Globus pallidus (tissue), 1 donor: ENCODE measurements at regions not wholly inside any gene's neighbourhood (a gene's known extent, or its start where the extent isn't known, plus 50 kb on each side); places are given as distances from the start of the nearest gene placed in this dataset.

Source experiments
- DNase-seq: peaks from one replicate; pipeline ENCODE4 v3.0.0-alpha.2; 2015; ENCODE audit warnings: low spot score

DNA sequence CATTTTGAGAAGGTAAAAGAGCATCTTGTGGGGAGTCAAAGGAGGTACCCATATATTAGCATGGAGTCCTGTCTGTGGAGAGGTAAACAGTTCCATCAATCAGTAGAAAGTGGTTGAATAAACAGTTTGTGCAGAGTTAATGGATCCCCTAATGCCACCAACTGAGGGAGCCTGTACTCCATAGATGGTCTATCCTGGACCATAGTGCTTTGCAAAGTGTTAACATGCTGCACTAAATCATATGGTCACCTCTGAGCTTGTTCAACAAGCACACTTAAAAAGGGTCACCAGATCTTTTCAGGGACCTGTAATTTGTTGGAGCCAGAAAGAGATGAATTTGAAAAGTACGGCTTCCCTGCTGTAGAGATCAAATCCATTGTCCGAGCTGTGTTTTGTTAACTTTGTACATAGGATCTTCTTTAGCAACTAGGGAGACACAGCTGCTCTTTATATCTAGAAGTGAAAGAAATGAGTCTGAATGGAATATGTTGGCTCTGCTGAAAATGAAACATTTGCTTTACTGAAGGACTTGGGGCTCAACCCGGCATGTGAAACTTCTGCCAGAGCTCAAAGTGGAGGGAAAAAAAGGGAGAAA, 366.4 kb downstream of the ETNK1 start:
- no peak for DNase-seq

GRCh38 chr12:22993609-22994315, 368.8 kb downstream of the ETNK1 start:
- DNase-seq = no peak

DNA sequence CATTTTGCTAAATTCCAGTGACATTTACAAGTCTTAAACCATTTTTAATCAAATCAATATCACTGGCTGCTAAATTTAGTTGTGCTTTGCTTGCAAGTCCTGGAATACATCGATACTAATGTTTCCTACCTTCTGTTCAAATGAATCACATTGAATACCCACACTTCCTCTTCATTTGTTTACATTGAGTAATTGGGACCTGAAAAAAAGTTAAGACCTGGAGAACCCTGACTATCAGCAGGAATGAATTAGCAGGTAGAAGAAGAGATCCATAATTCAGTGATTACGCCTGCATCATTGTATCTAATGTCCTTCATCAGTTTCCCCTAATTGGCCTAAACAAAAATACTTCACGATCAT, 369.3 kb downstream of the ETNK1 start:
- no peak for DNase-seq

GRCh38 chr12:23001487-23001886, 376.5 kb downstream of the ETNK1 start:
- DNase-seq = no peak

DNA sequence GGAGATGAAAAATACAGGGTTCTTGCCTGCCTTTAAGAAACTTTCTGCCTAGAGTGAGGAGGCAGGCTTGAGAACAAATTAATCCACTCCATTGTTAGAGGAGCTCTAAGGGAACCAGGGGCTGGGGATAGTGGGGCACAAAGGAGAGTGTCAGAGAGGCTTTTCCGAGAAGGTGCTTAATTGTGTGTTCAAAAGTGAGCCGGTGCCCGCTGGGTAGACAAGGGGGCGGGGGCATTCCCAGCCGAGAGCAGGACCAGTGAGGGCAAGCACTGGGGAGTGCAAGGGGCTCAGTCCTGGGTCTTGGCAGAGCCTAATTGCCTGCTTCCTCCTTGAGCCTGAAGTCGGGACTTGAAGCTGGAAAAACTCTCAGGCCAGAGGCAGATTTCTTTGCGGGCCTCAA, 377.4 kb downstream of the ETNK1 start:
- no peak for DNase-seq

DNA sequence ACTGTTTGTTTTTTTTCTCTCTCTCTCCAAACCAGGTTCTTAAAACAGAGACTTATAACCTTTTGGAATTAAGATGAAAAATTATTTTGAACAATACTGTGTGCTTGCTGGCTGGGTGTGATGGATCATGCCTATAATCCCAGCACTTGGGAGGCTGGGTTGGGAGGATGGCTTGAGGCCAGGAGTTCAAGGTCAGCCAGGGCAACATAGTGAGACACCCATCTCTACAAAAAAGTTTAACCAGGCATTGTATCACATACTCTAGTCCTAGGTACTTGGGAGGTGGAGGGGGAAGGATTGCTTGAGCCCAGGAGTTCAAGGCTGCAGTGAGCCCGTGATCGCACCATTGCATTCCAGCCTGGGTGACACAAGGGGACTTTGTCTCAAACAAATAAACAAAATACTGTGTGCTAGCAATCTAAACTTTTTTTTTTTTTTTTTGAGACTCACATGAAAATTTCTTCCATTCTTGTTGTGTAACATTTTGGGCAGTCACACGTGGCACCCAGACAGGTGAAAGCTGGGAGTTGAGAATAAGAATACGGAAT, 379.6 kb downstream of the ETNK1 start:
- no peak for DNase-seq

DNA sequence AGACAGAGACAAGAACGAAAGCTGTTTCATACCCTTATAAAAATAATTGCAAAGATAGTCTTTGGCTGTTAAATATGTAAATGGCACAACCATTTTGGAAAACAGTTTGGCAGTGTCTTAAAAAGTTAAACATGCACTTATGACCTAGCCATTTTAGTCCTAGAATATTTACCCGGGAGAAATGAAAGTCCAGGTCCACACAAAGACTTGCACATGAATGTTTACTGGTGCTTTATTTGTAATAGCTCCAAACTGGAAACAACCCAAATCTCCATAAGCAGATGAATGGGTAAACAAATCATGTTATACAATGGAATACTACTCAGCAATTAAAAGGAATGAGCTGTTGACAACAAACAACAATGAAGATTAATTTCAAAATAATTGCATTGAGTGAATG, 380.4 kb downstream of the ETNK1 start:
- DNase-seq = no peak

DNA sequence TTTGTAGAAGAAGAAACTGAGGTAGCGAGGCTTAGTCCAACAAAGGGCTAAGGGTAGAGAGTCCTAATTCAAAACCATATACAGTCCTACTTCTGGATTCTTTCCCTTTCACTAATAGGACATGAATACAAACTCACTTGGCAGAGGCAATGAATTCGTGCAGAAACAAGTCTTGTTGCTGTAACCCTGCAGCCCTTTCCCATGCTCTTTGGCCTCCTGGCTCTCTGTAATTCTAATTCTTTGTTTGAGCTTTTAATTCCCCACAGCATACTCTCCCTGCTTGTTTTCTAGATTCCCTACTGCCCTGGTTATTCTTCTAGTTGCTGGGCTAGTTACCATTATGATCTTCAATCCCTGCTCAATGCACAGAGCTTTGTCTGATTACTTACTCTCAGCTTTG, 381.4 kb downstream of the ETNK1 start:
- DNase-seq = peak; percentile 2

GRCh38 chr12:23008623-23009022, 383.7 kb downstream of the ETNK1 start:
- DNase-seq = no peak

DNA sequence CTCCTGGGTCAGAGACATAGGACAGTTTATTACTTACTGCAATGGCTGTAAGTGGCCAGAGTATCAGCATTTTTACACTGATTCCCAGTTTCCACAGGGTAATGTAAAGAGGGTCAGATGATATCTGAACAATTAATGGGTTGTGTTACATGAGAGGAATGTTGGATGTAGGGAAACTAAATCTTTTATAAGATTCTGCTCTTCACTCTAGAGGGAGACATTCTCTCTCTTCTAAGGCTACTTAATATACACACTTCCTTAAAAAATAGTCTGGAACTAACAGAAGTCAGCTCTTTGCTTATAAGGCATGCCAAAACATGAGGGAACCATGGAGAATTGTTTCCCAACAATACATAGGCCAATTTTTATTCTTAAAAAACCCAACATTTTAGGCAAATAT, 389.8 kb downstream of the ETNK1 start:
- DNase-seq = no peak

DNA sequence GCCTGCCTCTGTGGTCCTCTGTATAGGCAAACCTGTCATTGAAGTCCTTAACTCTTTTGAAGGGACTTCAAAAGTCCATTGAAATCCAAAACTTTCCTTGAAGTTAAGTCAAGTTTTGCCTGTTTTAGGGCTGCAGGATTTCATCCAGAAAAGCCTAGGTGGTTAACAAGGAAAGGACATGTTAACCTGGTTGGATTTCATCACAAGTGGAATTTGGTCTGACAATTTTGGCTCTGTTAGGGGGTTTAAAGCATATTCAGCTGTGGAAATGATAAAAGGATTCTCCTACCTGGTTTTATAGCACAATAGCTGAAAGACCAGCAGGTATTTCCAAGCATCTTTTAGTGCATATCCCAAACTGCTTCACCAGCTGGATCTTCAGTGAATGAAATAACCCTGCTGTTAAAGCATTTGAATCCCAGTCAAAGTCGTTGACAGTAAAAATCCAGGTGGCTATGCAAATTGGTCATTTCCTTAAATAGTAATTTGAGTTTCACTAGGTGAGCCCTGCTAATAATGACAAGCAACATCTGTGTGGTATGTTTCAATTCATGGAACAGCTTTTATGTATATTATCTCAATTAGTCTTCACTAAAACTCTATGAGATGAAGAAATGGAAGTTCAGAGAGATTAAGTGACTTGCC, 400.5 kb downstream of the ETNK1 start:
- DNase-seq = no peak

DNA sequence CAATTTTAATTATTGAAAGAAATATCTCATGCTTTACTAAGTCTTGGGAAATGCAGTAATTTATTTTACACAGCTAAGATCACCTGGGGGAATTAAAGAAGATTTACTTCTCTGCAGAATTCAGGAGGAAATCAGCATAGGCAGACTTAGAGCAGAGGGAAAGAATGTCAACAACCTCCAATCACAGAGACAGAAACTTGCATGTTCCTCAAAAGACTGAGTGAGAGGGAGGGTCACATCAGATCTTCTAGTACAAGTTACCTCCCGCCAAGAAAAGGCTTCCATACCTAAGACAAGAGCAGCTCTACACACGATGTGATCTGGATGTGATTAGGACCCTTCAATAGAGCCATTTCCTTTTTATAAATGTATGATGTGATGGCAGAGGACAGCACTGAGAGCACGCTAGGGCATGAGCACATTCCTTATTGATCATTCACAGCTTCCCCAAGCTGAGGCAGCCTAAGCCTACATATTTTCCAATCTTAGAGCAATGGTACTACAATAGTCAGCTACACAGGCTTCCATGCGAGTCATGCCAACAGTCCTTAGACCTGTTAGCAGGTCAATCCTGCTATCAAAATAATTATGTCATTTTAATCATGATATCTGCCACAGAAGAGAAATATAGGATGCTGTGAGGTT, 403.3 kb downstream of the ETNK1 start:
- no peak for DNase-seq

DNA sequence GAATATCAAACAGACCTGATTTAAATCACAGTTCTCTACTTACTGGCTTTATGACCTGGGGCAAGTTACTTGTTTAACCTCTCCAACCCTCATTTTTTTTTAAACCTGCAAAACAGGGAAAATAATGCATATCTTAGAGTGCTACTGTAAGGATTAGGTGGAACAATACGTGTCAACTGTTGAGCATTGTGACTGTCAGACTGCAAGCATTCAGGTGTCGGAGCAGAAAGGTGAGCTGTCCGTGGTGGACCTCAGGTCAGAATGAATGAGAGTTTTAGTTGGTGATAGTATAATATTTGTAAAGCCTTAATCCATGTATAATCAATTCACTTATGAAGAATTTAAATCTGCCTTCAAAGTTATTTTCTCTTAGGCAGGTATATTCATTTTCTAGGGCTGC, 404.2 kb downstream of the ETNK1 start:
- no peak for DNase-seq

- DNase-seq = no peak
Measured at GRCh38 chr12:23039834-23040233, 414.9 kb downstream of the ETNK1 start.

DNA sequence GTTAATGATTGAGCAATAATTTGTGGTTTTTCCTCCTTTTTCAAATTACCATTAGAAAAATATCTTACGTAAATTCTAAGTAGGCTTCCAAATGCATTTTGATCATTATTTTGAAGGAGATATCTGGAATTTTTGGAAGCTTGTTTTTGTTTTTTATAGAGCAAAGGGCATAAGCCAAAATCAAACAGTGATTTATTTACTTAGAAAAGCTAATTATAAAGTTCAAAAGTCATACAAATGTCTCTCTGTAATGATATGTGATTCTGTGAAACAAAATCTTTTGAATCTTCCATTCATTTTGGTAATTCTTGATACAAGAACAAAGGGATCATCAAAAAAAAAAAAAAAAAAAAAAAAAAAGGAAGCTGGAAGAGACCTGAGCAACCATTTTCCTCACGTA, 416.8 kb downstream of the ETNK1 start:
- no peak for DNase-seq

DNA sequence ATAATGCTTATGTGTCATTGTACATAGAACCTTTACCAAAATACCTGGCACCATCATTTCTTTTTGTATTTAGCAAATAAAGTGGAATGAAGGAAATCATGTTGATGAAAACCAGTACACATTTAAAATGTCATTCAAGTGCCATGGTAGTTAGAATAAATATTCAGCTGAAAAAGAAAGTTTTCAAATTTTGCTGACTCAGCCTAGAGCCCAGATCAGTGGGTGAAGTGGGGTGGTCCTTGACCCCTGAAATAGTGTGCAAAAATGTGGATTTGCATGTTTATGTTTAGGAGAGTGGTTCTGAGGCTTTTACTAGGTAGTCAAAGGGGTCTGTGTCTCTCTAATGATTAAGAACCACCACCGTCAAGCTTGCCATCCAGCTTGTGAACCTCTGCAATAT, 418.7 kb downstream of the ETNK1 start:
- no peak for DNase-seq

GRCh38 chr12:23049180-23049579, 424.2 kb downstream of the ETNK1 start:
- no peak for DNase-seq

- DNase-seq = no peak
Measured at GRCh38 chr12:23055004-23055403, 430.0 kb downstream of the ETNK1 start.

- DNase-seq = no peak
Measured at GRCh38 chr12:23057571-23057970, 432.6 kb downstream of the ETNK1 start.

GRCh38 chr12:23060161-23060560, 435.2 kb downstream of the ETNK1 start:
- DNase-seq = no peak

- DNase-seq = no peak
Measured at GRCh38 chr12:23063206-23063605, 438.2 kb downstream of the ETNK1 start.

GRCh38 chr12:23066095-23066494, 441.1 kb downstream of the ETNK1 start:
- no peak for DNase-seq

- DNase-seq = no peak
Measured at GRCh38 chr12:23083267-23083666, 458.3 kb downstream of the ETNK1 start.
